ENCODE measurements at regions not wholly inside any gene's neighbourhood (a gene's known extent, or its start where the extent isn't known, plus 50 kb on each side); places are given as distances from the start of the nearest gene placed in this dataset.

- Mint-ChIP-seq H3K27ac (no peak overlapping the region), H3K4me3 (no peak overlapping the region), H3K9me3 (no peaks in the 10 kb centered on the region), H3K36me3 (ENCODE audit: low read depth) (peaks cover 45% of the 10 kb centered on the region), H3K4me1 (peaks cover 53% of the 10 kb centered on the region), H3K27me3 (no peaks in the 10 kb centered on the region)
- ChIA-PET CTCF (interaction anchor here (1.4 kb wide), 1 partner anchor 70 kb away, joined by 3 read pairs; no protein-coding TSS in a partner anchor), POLR2A (no interaction called here)
- DNase-seq: no peak
These were observed 644.5 kb upstream of the DIPK2B start for GRCh38 chrX:45845142-45845541.

GRCh38 chrX:45843518-45843917, 642.8 kb upstream of the DIPK2B start:
- Mint-ChIP-seq H3K4me1 (peaks cover 52% of the 10 kb centered on the region), H3K4me3 (no peak overlapping the region), H3K36me3 (ENCODE audit: low read depth) (peaks cover 45% of the 10 kb centered on the region), H3K27ac (peak overlapping the region; percentile 66), H3K9me3 (no peaks in the 10 kb centered on the region), H3K27me3 (no peaks in the 10 kb centered on the region)
- peak; percentile 21 for DNase-seq
- CTCF ChIA-PET: interaction anchor here (1.0 to 1.5 kb wide), 2 partner anchors 11 kb away, joined by 3 read pairs; no protein-coding TSS in a partner anchor
- POLR2A ChIA-PET: no interaction called here

- H3K27me3 Mint-ChIP-seq: no peaks in the 10 kb centered on the region
- H3K4me3 Mint-ChIP-seq: no peak overlapping the region
- peaks cover 50% of the 10 kb centered on the region for H3K4me1 Mint-ChIP-seq
- ChIA-PET POLR2A (no interaction called here), CTCF (interaction anchor here (1.0 to 1.5 kb wide), 2 partner anchors 11 to 12 kb away, joined by 3 read pairs; no protein-coding TSS in a partner anchor)
- H3K9me3 Mint-ChIP-seq: no peaks in the 10 kb centered on the region
- H3K36me3 Mint-ChIP-seq (ENCODE audit: low read depth): peaks cover 41% of the 10 kb centered on the region
- no peak for DNase-seq
- peak overlapping the region; percentile 66 for H3K27ac Mint-ChIP-seq
These were observed 642.2 kb upstream of the DIPK2B start for GRCh38 chrX:45842926-45843315.

- H3K27me3 Mint-ChIP-seq: no peaks in the 10 kb centered on the region
- DNase-seq: no peak
- no peaks in the 10 kb centered on the region for H3K9me3 Mint-ChIP-seq
- peak overlapping the region; percentile 78 for H3K27ac Mint-ChIP-seq
- H3K4me3 Mint-ChIP-seq: no peak overlapping the region
- H3K4me1 Mint-ChIP-seq: peaks cover 48% of the 10 kb centered on the region
- ChIA-PET CTCF (interaction anchor here (0.7 to 1.5 kb wide), 3 partner anchors 10 to 41 kb away, joined by 3 read pairs; no protein-coding TSS in a partner anchor), POLR2A (no interaction called here)
- H3K36me3 Mint-ChIP-seq (ENCODE audit: low read depth): peaks cover 40% of the 10 kb centered on the region
These were observed 641.7 kb upstream of the DIPK2B start for GRCh38 chrX:45842207-45842925.

GRCh38 chrX:45840411-45840950, 639.8 kb upstream of the DIPK2B start:
- Mint-ChIP-seq H3K4me1 (peaks cover 42% of the 10 kb centered on the region), H3K27ac (no peak overlapping the region), H3K36me3 (ENCODE audit: low read depth) (peaks cover 35% of the 10 kb centered on the region), H3K4me3 (no peak overlapping the region), H3K9me3 (no peaks in the 10 kb centered on the region), H3K27me3 (no peaks in the 10 kb centered on the region)
- ChIA-PET CTCF (interaction anchor here (0.9 kb wide), 1 partner anchor 59 kb away, joined by 3 read pairs; no protein-coding TSS in a partner anchor), POLR2A (no interaction called here)
- no peak for DNase-seq

GRCh38 chrX:45830343-45830742, 629.7 kb upstream of the DIPK2B start:
- DNase-seq: no peak
- CTCF ChIA-PET: interaction anchor here (0.6 kb wide), 1 partner anchor 576 kb away, joined by 3 read pairs; no protein-coding TSS in a partner anchor
- Mint-ChIP-seq H3K27me3 (no peaks in the 10 kb centered on the region), H3K36me3 (ENCODE audit: low read depth) (peaks cover 34% of the 10 kb centered on the region), H3K27ac (peak overlapping the region; percentile 87), H3K9me3 (peaks cover 3% of the 10 kb centered on the region), H3K4me3 (peak overlapping the region; percentile 37), H3K4me1 (peaks cover 50% of the 10 kb centered on the region)
- POLR2A ChIA-PET: interaction anchor here (0.7 kb wide), 1 partner anchor 14 kb away, joined by 5 read pairs; no protein-coding TSS in a partner anchor

- Mint-ChIP-seq H3K4me1 (peaks cover 13% of the 10 kb centered on the region), H3K36me3 (ENCODE audit: low read depth) (peaks cover 31% of the 10 kb centered on the region), H3K9me3 (no peaks in the 10 kb centered on the region), H3K4me3 (no peak overlapping the region), H3K27ac (peak overlapping the region; percentile 15), H3K27me3 (no peaks in the 10 kb centered on the region)
- ChIA-PET CTCF (interaction anchor here (0.6 to 1.2 kb wide), 2 partner anchors 9 to 16 kb away, joined by 3 to 4 read pairs; no protein-coding TSS in a partner anchor), POLR2A (no interaction called here)
- DNase-seq: no peak
These were observed 623.8 kb upstream of the DIPK2B start for GRCh38 chrX:45824471-45824870.

GRCh38 chrX:45823536-45823935, 622.9 kb upstream of the DIPK2B start:
- no peak overlapping the region for H3K27ac Mint-ChIP-seq

GRCh38 chrX:45822124-45822523, 621.4 kb upstream of the DIPK2B start:
- no peak overlapping the region for H3K4me3 Mint-ChIP-seq
- CTCF ChIA-PET: no interaction called here
- no peak for DNase-seq
- peaks cover 36% of the 10 kb centered on the region for H3K36me3 Mint-ChIP-seq (ENCODE audit: low read depth)
- peaks cover 2% of the 10 kb centered on the region for H3K9me3 Mint-ChIP-seq
- POLR2A ChIA-PET: no interaction called here
- H3K4me1 Mint-ChIP-seq: peaks cover 6% of the 10 kb centered on the region
- H3K27me3 Mint-ChIP-seq: no peaks in the 10 kb centered on the region
- no peak overlapping the region for H3K27ac Mint-ChIP-seq

More at GRCh38 chrX:45823536-45823935, 622.9 kb upstream of the DIPK2B start:
- no peak for DNase-seq
- Mint-ChIP-seq H3K4me3 (no peak overlapping the region), H3K36me3 (ENCODE audit: low read depth) (peaks cover 38% of the 10 kb centered on the region), H3K4me1 (peaks cover 8% of the 10 kb centered on the region), H3K9me3 (peaks cover 2% of the 10 kb centered on the region), H3K27me3 (no peaks in the 10 kb centered on the region)
- ChIA-PET CTCF (interaction anchor here (0.8 to 1.2 kb wide), 2 partner anchors 15 to 18 kb away, joined by 3 to 4 read pairs; no protein-coding TSS in a partner anchor), POLR2A (no interaction called here)

- peaks cover 16% of the 10 kb centered on the region for H3K4me1 Mint-ChIP-seq
- no peaks in the 10 kb centered on the region for H3K27me3 Mint-ChIP-seq
- POLR2A ChIA-PET: no interaction called here
- peaks cover 46% of the 10 kb centered on the region for H3K36me3 Mint-ChIP-seq (ENCODE audit: low read depth)
- H3K4me3 Mint-ChIP-seq: no peak overlapping the region
- no peak for DNase-seq
- CTCF ChIA-PET: no interaction called here
- H3K9me3 Mint-ChIP-seq: peaks cover 8% of the 10 kb centered on the region
- no peak overlapping the region for H3K27ac Mint-ChIP-seq
These were observed 618.2 kb upstream of the DIPK2B start for GRCh38 chrX:45818913-45819312.

- ChIA-PET POLR2A (no interaction called here), CTCF (interaction anchor here (0.6 to 1.5 kb wide), 3 partner anchors 9 to 561 kb away, joined by 3 to 4 read pairs (median 3); no protein-coding TSS in a partner anchor)
- Mint-ChIP-seq H3K9me3 (peaks cover 8% of the 10 kb centered on the region), H3K27me3 (no peaks in the 10 kb centered on the region), H3K36me3 (ENCODE audit: low read depth) (peaks cover 47% of the 10 kb centered on the region), H3K4me3 (no peak overlapping the region), H3K4me1 (peaks cover 43% of the 10 kb centered on the region), H3K27ac (no peak overlapping the region)
- no peak for DNase-seq
These were observed 614.8 kb upstream of the DIPK2B start for GRCh38 chrX:45815441-45815840.

- Mint-ChIP-seq H3K36me3 (ENCODE audit: low read depth) (peaks cover 45% of the 10 kb centered on the region), H3K4me3 (no peak overlapping the region), H3K27me3 (no peaks in the 10 kb centered on the region), H3K27ac (no peak overlapping the region), H3K9me3 (peaks cover 6% of the 10 kb centered on the region), H3K4me1 (peaks cover 79% of the 10 kb centered on the region)
- ChIA-PET POLR2A (no interaction called here), CTCF (interaction anchor here (1.1 kb wide), 1 partner anchor 10 kb away, joined by 3 read pairs; no protein-coding TSS in a partner anchor)
- no peak for DNase-seq
These were observed 610.6 kb upstream of the DIPK2B start for GRCh38 chrX:45811326-45811725.
